H9 (cell line): ENCODE measurements at regions not wholly inside any gene's neighbourhood (a gene's known extent, or its start where the extent isn't known, plus 50 kb on each side); places are given as distances from the start of the nearest gene placed in this dataset.

ENCODE experiments used
- DNase-seq: peaks from one replicate; pipeline ENCODE4 v3.0.0-alpha.2; 2017
- H2AFZ ChIP-seq: one replicate; pipeline ENCODE4 v1.6.1; 2013; ENCODE audit warnings: mild to moderate bottlenecking, low read length, control low read depth, moderate library complexity
- H2AK5ac ChIP-seq: 2 replicates; pipeline ENCODE4 v1.6.1; 2013; ENCODE audit warnings: low read length, control low read depth, mixed read lengths; ENCODE audit not compliant: insufficient read length
- H2BK120ac ChIP-seq: one replicate; pipeline ENCODE4 v1.6.1; 2013; ENCODE audit warnings: low read depth, mild to moderate bottlenecking, low read length, control low read depth, inconsistent platforms; ENCODE audit not compliant: poor library complexity, severe bottlenecking
- H2BK12ac ChIP-seq: 2 replicates; pipeline ENCODE4 v1.6.1; 2013; ENCODE audit warnings: low read length, control low read depth, mixed read lengths, low read depth; ENCODE audit not compliant: insufficient read length
- H2BK15ac ChIP-seq: 2 replicates; pipeline ENCODE4 v1.6.1; 2013; ENCODE audit warnings: low read depth, low read length, control low read depth
- H2BK20ac ChIP-seq: one replicate; pipeline ENCODE4 v1.6.1; 2013; ENCODE audit warnings: low read depth, mild to moderate bottlenecking, low read length, control low read depth, inconsistent platforms; ENCODE audit not compliant: poor library complexity, severe bottlenecking
- H2BK5ac ChIP-seq: 2 replicates; pipeline ENCODE4 v1.6.1; 2013; ENCODE audit warnings: low read length, control low read depth, mixed read lengths; ENCODE audit not compliant: insufficient read length
- H3K14ac ChIP-seq: 2 replicates; pipeline ENCODE4 v1.6.1; 2013; ENCODE audit warnings: low read length, control low read depth; ENCODE audit not compliant: insufficient read depth
- H3K18ac ChIP-seq: 2 replicates; pipeline ENCODE4 v1.6.1; 2013; ENCODE audit warnings: low read depth, mild to moderate bottlenecking, mixed read lengths, low read length, control low read depth; ENCODE audit not compliant: insufficient read length
- H3K23ac ChIP-seq: 2 replicates; pipeline ENCODE4 v1.6.1; 2013; ENCODE audit warnings: low read length, control low read depth, mixed read lengths, low read depth; ENCODE audit not compliant: insufficient read length
- H3K23me2 ChIP-seq: 2 replicates; pipeline ENCODE4 v1.6.1; 2013; ENCODE audit warnings: low read depth, mild to moderate bottlenecking, mixed read lengths, low read length, control low read depth; ENCODE audit not compliant: insufficient read length, poor library complexity, severe bottlenecking
- H3K27ac ChIP-seq: 2 replicates; pipeline ENCODE4 v1.5.1; 2013; ENCODE audit warnings: low read length, control low read depth, mixed read lengths, low read depth; ENCODE audit not compliant: insufficient read length
- H3K27me3 ChIP-seq: 2 replicates; pipeline ENCODE4 v1.6.1; 2013; ENCODE audit warnings: low read length, control low read depth, inconsistent platforms; ENCODE audit not compliant: insufficient read depth
- H3K4ac ChIP-seq: 2 replicates; pipeline ENCODE4 v1.6.1; 2013; ENCODE audit warnings: low read depth, mild to moderate bottlenecking, control low read depth, inconsistent platforms, low read length, moderate library complexity
- H3K4me1 ChIP-seq: 2 replicates; pipeline ENCODE4 v1.6.1; 2013; ENCODE audit warnings: low read length, control low read depth, inconsistent platforms; ENCODE audit not compliant: insufficient read depth
- H3K4me2 ChIP-seq: 2 replicates; pipeline ENCODE4 v1.6.1; 2013; ENCODE audit warnings: low read length, control low read depth, mixed read lengths; ENCODE audit not compliant: insufficient read length, insufficient read depth
- H3K56ac ChIP-seq: 2 replicates; pipeline ENCODE4 v1.6.1; 2013; ENCODE audit warnings: low read depth, mild to moderate bottlenecking, mixed read lengths, low read length, control low read depth; ENCODE audit not compliant: insufficient read length
- H3K79me1 ChIP-seq: 2 replicates; pipeline ENCODE4 v1.6.1; 2013; ENCODE audit warnings: low read depth, mild to moderate bottlenecking, moderate library complexity, low read length, control low read depth, inconsistent platforms; ENCODE audit not compliant: insufficient read depth, poor library complexity, severe bottlenecking
- H3K79me2 ChIP-seq: 2 replicates; pipeline ENCODE4 v1.6.1; 2013; ENCODE audit warnings: low read length, control low read depth, inconsistent platforms; ENCODE audit not compliant: insufficient read depth
- H3K9ac ChIP-seq: 2 replicates; pipeline ENCODE4 v1.6.1; 2013; ENCODE audit warnings: low read length, control low read depth, mixed read lengths; ENCODE audit not compliant: insufficient read length; ENCODE audit errors: extremely low read depth
- H3K9me3 ChIP-seq: one replicate; pipeline ENCODE4 v1.6.1; 2013; ENCODE audit warnings: low read depth, low read length, inconsistent platforms; ENCODE audit not compliant: control insufficient read depth
- H3T11ph ChIP-seq: one replicate; pipeline ENCODE4 v1.6.1; 2013; ENCODE audit warnings: mild to moderate bottlenecking, low read length, control low read depth, inconsistent platforms
- H4K20me1 ChIP-seq: one replicate; pipeline ENCODE4 v1.6.1; 2013; ENCODE audit not compliant: control insufficient read depth, insufficient read length, insufficient read depth
- H4K5ac ChIP-seq: 2 replicates; pipeline ENCODE4 v1.6.1; 2013; ENCODE audit warnings: low read depth, mild to moderate bottlenecking, mixed read lengths, low read length, control low read depth; ENCODE audit not compliant: insufficient read length
- H4K8ac ChIP-seq: replicated peaks from 2 replicates; pipeline ENCODE4 v1.6.1; 2013; ENCODE audit warnings: low read length, control low read depth, mixed read lengths, low read depth; ENCODE audit not compliant: insufficient read length
- H4K91ac ChIP-seq: 2 replicates; pipeline ENCODE4 v1.6.1; 2013; ENCODE audit warnings: low read depth, mild to moderate bottlenecking, moderate library complexity, mixed read lengths, low read length, control low read depth; ENCODE audit not compliant: insufficient read length
- H3K27ac Mint-ChIP-seq, 3 experiments: 2 replicates in 2 of 3; 3 replicates in 1 of 3; pipeline ENCODE4 v1.8.0; 2020 to 2021; ENCODE audit warnings: mixed read lengths in 3 of 3, mild to moderate bottlenecking in 1 of 3, moderate library complexity in 1 of 3
- H3K27me3 Mint-ChIP-seq: 2 replicates; pipeline ENCODE4 v1.8.0; 2021; ENCODE audit warnings: low read depth, mild to moderate bottlenecking, moderate library complexity, mixed read lengths
- H3K36me3 Mint-ChIP-seq, 3 experiments: 2 replicates in 2 of 3; 3 replicates in 1 of 3; pipeline ENCODE4 v1.8.0; 2020 to 2021; ENCODE audit warnings: low read depth in 3 of 3, mixed read lengths in 3 of 3; ENCODE audit not compliant: insufficient read depth in 1 of 3
- H3K4me1 Mint-ChIP-seq, 2 experiments: 2 replicates each; pipeline ENCODE4 v1.8.0; 2020; ENCODE audit warnings: mixed read lengths in 2 of 2
- H3K4me3 Mint-ChIP-seq, 2 experiments: 2 replicates in 1 of 2; 3 replicates in 1 of 2; pipeline ENCODE4 v1.8.0; 2020 to 2021; ENCODE audit warnings: mild to moderate bottlenecking in 2 of 2, mixed read lengths in 2 of 2, moderate library complexity in 1 of 2
- H3K9me3 Mint-ChIP-seq, 2 experiments: 2 replicates in 1 of 2; 3 replicates in 1 of 2; pipeline ENCODE4 v1.8.0; 2020; ENCODE audit warnings: mild to moderate bottlenecking in 2 of 2, mixed read lengths in 2 of 2, moderate library complexity in 1 of 2
- CTCF ChIP-seq: fragments of 200-600 bp; sonication (generic); conservative IDR thresholded peaks from 3 replicates; pipeline ENCODE4 v1.8.0; 2021; ENCODE audit warnings: antibody characterized with exemption, mild to moderate bottlenecking
- WGBS: extraction: QIAGEN DNeasy Blood & Tissue Kit; methylation state at CpG from one replicate; pipeline ENCODE4 v1.1.7; 2013; ENCODE audit warnings: missing lambda C conversion rate, low lambda C conversion rate, mixed read lengths; ENCODE audit not compliant: insufficient read length; ENCODE audit errors: extremely low coverage; 5-methylcytosine and 5-hydroxymethylcytosine counted together

GRCh38 chr16:55033225-55034156, 102.8 kb downstream of the IRX5 start:
- no peak overlapping the region for H2BK20ac ChIP-seq
- H4K91ac ChIP-seq: no peak overlapping the region
- H3K27ac ChIP-seq: no peak overlapping the region
- no peaks in the 10 kb centered on the region for H3K4me1 ChIP-seq
- peaks cover 15% of the 10 kb centered on the region for H3K27me3 Mint-ChIP-seq
- no peaks in the 10 kb centered on the region for H3K79me2 ChIP-seq
- H3K9me3 ChIP-seq: no peaks in the 10 kb centered on the region
- H3K4ac ChIP-seq: no peak overlapping the region
- H2BK5ac ChIP-seq: no peak overlapping the region
- peaks cover 0 to 7% (median 0%) of the 10 kb centered on the region in 3 experiments; a peak in 3 of 7 replicates for H3K36me3 Mint-ChIP-seq
- no peak overlapping the region for H4K8ac ChIP-seq
- TF ChIP-seq CTCF: no peak
- no peak overlapping the region for H3K18ac ChIP-seq
- H2AK5ac ChIP-seq: no peak overlapping the region
- no peak overlapping the region for H2BK15ac ChIP-seq
- no peak overlapping the region for H2BK12ac ChIP-seq
- no peak overlapping the region for H2BK120ac ChIP-seq
- no peak overlapping the region for H3K4me3 Mint-ChIP-seq
- peaks cover 4 to 7% of the 10 kb centered on the region in 2 experiments; a peak in 4 of 5 replicates for H3K9me3 Mint-ChIP-seq
- H4K5ac ChIP-seq: no peak overlapping the region
- no peak overlapping the region for H3K9ac ChIP-seq
- no CpG with 5 or more reads among the region's 28 CpGs for WGBS
- no peaks in the 10 kb centered on the region for H3K27me3 ChIP-seq
- H3K23ac ChIP-seq: no peak overlapping the region
- no peak overlapping the region for H3T11ph ChIP-seq
- H3K79me1 ChIP-seq: no peaks in the 10 kb centered on the region
- DNase-seq: no peak
- H4K20me1 ChIP-seq: no peaks in the 10 kb centered on the region
- no peak overlapping the region for H2AFZ ChIP-seq
- no peak overlapping the region for H3K56ac ChIP-seq
- H3K14ac ChIP-seq: no peak overlapping the region; the same call in 1 of the 2 replicates
- H3K4me1 Mint-ChIP-seq: peaks cover 2 to 3% of the 10 kb centered on the region in 2 experiments; a peak in 3 of 4 replicates
- H3K23me2 ChIP-seq: no peaks in the 10 kb centered on the region
- no peak overlapping the region for H3K4me2 ChIP-seq
- no peak overlapping the region; a peak in 1 of 7 replicates for H3K27ac Mint-ChIP-seq
